COLO829 (cell line): ENCODE measurements at regions not wholly inside any gene's neighbourhood (a gene's known extent, or its start where the extent isn't known, plus 50 kb on each side); places are given as distances from the start of the nearest gene placed in this dataset.
A peak's percentile ranks its signal among the peaks of the same experiment; 100 is the strongest.

ENCODE experiments used
- DNase-seq: peaks from one replicate; pipeline ENCODE4 v3.0.0; 2012; ENCODE audit warnings: low spot score

GRCh38 chr7:156096771-156097538 lies 284.7 kb upstream of the SHH start:
- no peak for DNase-seq

DNA sequence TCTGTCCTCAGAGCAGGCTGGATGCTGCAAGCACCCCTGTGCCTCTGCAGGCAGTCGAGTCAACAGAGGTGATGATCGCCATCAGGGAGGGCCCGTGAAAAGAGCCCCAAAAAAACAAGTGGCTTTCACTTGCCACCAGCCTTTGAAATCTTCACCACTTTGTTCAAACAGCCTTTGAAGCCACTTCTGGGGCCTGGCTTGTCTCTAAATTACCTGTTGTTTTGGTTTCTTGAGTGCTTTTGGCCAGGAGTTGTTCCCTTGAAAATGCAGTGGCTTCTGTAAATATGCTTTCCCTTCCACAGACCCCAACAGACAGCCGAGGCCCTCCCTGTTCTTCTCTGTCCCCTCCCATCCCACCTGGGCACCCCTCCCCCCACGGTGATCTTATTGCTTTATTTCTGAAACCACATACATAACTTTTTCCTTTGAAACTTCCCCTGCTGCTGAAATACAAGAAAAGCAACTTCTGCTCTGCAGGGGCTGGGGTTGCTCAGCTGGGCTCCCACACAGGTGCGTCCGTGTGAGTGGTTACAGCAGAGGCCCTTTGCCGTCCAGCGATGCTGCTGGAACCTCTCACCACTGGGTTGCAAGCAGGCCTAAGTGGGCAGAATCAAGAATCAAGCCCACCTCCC lies 283.8 kb upstream of the SHH start:
- no peak for DNase-seq

DNA sequence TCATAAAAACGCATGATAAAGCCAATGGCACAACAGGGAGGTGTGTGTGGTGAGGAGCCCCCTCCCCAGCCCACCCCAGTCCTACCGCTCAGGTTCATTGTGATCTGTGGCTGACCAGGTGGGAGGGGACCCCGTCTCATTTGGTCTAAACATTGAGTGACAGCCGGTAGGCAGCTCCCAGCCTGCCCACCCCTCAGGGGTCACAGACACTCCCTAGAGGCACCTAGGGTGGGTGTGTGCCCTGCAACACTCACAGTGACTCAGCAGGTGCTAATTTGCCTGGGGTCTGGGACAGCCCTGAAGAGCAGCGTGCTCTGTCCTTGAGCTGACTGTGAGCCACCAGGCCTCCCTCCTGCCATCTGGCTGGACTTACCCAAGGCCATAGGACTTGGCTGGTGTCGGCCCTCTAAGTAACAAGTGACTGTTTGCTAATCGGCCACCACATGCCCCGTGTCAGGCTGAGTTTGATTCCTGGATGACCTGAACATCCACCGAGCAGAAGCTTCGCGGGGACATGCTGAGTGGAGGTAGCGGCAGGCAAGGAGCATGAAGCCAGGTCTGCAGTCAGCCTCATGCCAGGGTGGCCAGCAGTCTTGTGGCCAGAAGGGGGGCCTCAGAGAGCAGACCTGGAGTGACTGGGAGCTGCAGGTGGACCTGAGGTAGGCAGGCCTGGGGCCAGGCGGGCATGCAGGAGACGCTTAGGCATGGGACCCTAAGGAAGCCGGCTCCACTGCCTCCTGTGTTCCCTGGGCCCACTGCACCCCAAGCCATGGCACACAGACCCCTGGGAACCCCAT lies 282.3 kb upstream of the SHH start:
- no peak for DNase-seq

GRCh38 chr7:156092307-156092706 lies 280.0 kb upstream of the SHH start:
- no peak for DNase-seq

GRCh38 chr7:156091519-156092080 lies 279.3 kb upstream of the SHH start:
- DNase-seq = no peak

- no peak for DNase-seq
Observed at GRCh38 chr7:156090988-156091387, 278.7 kb upstream of the SHH start.

- DNase-seq = no peak
Observed at GRCh38 chr7:156089222-156089621, 277.0 kb upstream of the SHH start.

DNA sequence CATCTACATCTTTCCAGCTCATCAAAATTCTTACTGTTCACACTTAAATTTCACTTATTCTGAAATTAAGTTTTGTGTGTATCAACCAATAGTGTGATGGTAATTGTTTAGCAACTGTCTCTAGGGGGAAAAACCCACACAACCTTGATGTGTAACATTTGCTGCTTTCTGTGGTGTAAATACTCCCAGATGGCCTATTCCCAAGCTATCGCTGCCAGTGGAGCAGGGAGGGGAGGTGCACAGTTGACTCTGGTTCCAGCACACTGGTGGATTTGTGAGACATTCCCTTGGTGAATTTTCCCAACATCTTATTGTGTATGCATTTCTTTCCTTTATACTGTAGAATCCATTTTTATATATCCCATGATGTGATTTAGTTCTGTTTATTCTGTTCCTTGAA lies 275.9 kb upstream of the SHH start:
- no peak for DNase-seq

DNA sequence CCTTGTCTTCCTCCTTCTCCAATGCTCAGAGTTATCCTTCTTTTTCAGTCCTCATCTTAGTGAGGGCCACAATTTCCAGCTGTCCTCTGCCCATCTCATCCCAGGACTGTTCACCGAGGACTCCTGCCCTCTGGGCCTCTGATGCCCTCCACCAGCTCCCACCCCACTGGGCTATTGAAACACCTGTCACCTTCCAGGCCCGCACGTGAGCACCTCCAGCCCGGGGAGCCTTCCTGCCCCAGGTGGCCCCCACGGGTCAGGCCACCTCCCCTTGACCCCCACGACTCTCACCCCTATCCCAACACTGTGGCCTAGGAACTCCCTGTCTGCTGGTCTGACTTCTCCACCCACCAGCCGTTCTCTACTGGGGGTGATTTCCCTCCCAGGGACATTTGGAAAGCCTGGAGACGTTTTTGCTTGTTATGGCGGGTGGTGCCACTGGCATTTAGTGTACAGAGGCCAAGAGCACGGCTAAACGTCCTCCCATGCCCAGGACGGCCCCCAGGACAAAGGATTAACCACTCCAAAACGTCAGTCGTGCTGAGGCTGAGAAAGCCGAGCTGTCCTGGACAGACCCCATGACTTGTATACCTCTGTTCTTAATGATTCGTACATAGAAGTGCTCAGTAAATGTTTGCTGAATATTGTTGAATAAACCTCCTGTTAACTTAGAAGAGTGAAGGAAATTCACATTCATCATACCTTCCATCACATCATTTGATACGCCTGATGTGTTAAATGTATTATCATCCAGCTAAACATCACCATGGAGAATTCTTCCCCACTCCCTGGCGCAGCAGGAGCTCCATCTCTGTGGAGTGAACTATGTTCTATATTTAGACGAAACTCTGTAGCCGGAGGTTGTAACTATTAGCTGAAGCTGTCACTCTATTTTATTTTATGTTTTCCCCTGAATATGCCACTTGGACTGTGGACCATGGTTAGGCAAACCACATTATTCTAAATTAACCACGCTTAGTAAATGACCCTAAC lies 270.1 kb upstream of the SHH start:
- no peak for DNase-seq

DNA sequence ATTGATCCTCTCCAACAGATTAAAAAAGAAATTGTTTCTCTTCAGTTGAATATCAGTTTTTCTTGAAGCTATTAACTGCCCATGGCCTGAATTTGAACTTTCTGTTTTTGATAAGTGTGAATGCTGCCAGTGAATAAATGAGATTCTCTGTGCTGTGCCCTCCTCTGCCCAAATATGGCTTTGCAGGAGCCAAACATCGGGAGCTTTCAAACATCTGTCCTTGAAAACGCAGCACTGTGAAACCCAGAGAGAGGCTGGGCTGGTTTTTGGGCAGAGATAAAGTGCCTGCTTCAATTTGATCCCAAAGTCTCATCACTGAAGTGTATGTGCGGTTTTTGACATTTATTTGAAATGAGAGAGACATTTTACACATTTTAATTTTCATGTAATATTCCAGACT lies 268.3 kb upstream of the SHH start:
- no peak for DNase-seq

DNA sequence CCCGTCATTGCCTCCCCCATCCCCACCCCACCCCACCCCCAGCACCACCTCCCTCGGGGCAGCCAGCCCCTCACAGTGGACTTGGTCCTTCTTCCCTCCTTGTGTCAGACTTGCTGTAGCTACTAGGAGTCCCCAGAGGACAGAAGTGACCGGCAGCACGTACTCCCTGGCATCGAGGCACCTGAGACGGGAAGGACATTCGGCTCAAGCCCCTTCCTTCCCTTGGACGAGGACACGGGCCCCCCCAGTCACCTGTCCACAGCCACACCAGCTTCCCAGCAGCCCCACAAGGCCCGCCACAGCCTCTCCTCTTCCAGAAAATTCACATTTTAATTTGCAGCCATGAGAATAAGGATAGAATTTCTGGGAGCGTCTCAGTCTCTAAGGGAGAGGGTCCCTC lies 267.8 kb upstream of the SHH start:
- no peak for DNase-seq

DNA sequence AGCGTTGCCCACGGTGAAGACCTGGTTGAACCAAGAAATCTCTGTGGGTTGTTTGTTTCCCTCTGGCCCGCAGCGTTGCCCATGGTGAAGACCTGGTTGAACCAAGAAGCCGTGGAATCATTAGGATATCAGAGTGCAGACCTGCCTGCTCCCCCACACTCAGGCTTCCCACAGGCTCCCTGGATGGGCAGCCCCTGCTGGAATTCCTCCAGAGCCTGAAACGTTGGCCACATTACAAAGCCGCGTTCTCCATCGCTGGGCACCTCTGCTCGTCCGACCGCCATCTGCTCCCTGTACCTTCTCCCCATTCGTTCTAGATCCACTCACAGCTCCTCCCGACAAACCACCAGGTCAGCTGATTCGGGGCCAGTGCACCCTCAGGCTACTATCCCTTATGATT lies 266.9 kb upstream of the SHH start:
- DNase-seq = no peak

- no peak for DNase-seq
Observed at GRCh38 chr7:156074982-156075615, 262.8 kb upstream of the SHH start.

DNA sequence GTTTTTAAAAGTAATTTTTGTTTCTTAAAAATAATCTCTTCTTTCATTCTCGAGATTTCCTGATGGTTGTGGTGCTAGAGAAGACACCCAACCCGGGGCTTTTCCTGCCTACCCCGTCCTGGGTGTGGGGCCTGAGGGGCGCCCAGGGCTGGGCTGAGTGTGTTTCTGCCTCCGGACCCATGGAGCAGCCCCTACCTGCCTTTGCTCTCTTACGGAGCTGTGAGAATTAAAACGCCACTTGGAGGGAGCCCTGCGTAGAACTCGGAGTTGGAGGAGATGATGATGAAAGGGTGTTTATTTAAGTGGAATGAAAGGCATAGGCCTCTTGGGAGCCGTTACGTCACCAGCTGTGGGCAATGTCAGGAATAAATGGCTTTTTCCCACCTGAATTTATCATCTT lies 261.8 kb upstream of the SHH start:
- no peak for DNase-seq

DNA sequence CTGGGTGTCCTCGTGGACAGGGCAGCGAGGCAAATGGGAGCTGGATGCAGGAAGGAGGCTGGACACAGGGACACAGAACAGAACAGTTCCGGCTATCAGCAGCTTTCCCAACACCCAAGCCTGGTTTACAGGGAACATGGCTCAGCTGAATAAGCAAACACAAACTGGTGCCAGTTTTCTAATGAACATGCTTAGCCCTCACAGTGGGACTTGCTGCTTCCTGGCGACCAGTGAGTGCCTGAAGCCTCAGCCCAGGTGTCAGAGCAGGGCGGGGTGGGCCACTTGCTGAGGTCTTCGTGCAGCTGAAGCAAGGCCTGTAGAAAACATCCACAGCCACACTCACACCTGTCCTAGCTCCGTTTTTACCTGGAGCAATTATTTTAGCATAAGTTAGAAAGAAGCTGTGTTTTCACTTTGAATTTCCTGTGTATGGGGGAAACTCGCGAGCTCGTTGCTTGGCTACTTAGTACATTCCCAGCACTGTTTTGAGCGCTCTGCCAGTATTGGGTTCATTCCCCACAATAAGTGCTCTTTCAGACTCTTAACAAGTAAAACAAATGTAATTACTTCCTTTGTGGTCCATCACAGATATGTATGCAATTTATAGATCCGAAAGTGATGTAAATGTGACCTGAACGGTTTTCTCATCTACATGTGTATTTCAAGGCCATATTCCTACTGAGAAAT lies 261.2 kb upstream of the SHH start:
- DNase-seq = no peak

DNA sequence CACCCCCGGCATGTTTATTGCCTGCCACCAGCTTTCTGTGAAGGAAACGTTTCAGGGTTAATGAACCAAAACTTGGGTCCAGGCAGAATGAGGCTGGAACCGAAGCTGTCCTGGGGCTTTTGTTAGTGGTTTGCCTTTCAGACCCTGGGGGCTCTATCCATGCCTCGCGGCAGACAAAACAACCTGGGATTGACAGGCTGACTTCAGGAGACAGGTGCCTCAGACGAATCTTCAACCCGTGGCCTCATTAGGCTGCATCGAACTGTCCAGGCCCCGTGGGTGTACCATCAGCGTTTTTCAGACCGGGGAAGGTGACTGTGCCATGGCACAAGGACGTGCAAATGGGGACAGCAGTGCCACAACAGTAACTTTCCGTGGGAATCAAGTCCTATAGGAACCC lies 259.3 kb upstream of the SHH start:
- DNase-seq = no peak

DNA sequence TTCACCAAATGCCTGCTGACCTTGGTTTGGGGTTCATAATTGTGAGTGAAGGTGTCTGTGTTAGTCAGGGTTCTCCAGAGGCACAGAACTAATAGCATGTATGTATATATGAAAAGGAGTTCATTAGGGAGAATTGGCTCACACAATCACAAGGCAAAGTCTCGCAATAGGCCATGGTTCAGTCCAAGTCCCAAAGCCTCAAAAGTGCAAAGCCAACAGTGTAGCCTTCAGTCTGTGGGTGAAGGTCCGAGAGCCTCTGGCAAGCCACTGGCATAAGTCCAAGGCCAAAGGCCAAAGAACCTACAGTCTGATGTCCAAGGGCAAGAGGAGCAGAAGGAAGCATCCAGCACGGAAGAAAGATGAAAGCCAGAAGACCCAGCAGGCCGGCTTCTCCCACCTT lies 257.6 kb upstream of the SHH start:
- DNase-seq = no peak

DNA sequence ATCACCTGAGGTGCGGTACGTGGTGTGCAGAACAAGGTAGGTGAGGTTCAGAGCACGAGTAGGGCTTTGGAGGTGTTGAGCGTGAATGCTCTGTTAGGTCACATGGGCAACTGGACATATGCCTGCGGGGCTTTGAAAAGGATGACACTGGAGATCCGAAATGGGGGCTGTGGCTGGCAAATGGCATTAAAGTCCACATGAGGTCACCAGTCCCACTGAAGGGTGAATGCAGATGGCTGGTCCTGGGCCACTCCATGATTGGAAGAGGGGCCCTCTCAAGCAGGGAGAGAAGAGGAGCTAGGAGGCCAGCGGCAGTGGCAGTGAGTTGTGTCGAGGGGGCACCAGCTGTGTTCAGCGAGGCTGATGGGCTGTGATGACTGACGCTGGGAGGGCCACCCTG lies 254.9 kb upstream of the SHH start:
- DNase-seq = no peak

DNA sequence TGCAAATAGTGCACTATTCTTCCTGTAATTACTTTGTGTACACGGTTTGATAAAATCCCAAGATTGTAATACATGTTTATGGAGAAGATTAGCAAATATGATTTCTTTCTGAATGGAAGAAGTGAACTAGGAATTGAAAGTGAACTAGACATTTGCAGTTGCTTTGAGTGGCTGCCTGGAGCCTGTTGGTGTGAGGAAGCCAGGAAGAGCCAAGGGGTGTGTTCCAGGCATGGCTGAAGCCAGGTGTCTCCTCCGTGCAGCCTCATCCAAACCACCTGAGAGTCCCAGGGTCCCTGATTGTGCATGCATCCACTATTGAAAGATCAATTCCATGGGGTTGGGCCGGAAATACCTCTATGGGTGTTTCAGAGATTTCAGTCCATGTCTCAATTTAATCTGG lies 253.1 kb upstream of the SHH start:
- no peak for DNase-seq

GRCh38 chr7:156064971-156065386 lies 252.7 kb upstream of the SHH start:
- peak; percentile 5 for DNase-seq
